ENCODE measurements at regions not wholly inside any gene's neighbourhood (a gene's known extent, or its start where the extent isn't known, plus 50 kb on each side); places are given as distances from the start of the nearest gene placed in this dataset.

- ATAC-seq: no peak
- TF ChIP-seq CSRNP3 (CRISPR knock-in tag; IDR thresholded peaks at IDR 0.05) (no peak), OSR1 (CRISPR knock-in tag; IDR thresholded peaks at IDR 0.05) (no peak), ZNF565 (CRISPR knock-in tag; conservative IDR thresholded peaks at IDR 0.05; ENCODE audit: low read depth) (no peak), RARB (CRISPR knock-in tag; IDR thresholded peaks at IDR 0.05) (no peak), ZC3H10 (CRISPR knock-in tag; IDR thresholded peaks at IDR 0.05) (no peak), ZFP30 (CRISPR knock-in tag; IDR thresholded peaks at IDR 0.05) (no peak), TCF4 (CRISPR knock-in tag; IDR thresholded peaks at IDR 0.05; ENCODE audit: borderline replicate concordance) (no peak)
Measured at GRCh38 chr21:15256996-15257395, 192.2 kb upstream of the NRIP1 start.

- TF ChIP-seq TCF4 (CRISPR knock-in tag; IDR thresholded peaks at IDR 0.05; ENCODE audit: borderline replicate concordance): no peak
- no peak for ATAC-seq
Measured at GRCh38 chr21:15257646-15258045, 192.8 kb upstream of the NRIP1 start.

DNA sequence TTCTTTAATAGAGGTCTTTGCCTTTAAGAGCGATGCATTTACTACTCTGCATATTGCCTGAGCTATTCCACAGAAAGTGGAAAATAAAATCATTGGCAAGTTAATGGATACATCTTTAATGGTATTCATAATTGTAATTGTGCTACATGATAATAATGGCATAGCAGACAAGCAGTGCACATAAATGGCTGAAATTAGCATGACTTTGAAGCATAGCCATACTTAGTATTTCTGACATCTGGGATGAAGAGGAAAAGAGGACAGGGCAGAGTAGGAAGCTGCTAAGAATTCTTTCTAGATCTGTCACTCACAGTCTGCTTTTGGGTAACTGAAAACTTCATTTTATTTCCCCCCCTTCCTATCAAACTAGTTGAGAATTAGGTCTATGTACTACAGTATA, 195.0 kb upstream of the NRIP1 start:
- no peak for ATAC-seq

GRCh38 chr21:15260604-15261003, 195.8 kb upstream of the NRIP1 start:
- no peak for TF ChIP-seq ZNF8 (CRISPR knock-in tag; IDR thresholded peaks at IDR 0.05)
- no peak for TF ChIP-seq ESRRG (CRISPR knock-in tag; IDR thresholded peaks at IDR 0.05)
- no peak for TF ChIP-seq SNAI2 (CRISPR knock-in tag; IDR thresholded peaks at IDR 0.05)
- TF ChIP-seq GLIS3 (CRISPR knock-in tag; IDR thresholded peaks at IDR 0.05): no peak
- TF ChIP-seq ZFP30 (CRISPR knock-in tag; IDR thresholded peaks at IDR 0.05): no peak
- TF ChIP-seq, protein P1, sequence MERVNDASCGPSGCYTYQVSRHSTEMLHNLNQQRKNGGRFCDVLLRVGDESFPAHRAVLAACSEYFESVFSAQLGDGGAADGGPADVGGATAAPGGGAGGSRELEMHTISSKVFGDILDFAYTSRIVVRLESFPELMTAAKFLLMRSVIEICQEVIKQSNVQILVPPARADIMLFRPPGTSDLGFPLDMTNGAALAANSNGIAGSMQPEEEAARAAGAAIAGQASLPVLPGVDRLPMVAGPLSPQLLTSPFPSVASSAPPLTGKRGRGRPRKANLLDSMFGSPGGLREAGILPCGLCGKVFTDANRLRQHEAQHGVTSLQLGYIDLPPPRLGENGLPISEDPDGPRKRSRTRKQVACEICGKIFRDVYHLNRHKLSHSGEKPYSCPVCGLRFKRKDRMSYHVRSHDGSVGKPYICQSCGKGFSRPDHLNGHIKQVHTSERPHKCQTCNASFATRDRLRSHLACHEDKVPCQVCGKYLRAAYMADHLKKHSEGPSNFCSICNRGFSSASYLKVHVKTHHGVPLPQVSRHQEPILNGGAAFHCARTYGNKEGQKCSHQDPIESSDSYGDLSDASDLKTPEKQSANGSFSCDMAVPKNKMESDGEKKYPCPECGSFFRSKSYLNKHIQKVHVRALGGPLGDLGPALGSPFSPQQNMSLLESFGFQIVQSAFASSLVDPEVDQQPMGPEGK (CRISPR knock-in tag; IDR thresholded peaks at IDR 0.05; ENCODE audit: borderline replicate concordance): no peak
- TF ChIP-seq, protein P2, sequence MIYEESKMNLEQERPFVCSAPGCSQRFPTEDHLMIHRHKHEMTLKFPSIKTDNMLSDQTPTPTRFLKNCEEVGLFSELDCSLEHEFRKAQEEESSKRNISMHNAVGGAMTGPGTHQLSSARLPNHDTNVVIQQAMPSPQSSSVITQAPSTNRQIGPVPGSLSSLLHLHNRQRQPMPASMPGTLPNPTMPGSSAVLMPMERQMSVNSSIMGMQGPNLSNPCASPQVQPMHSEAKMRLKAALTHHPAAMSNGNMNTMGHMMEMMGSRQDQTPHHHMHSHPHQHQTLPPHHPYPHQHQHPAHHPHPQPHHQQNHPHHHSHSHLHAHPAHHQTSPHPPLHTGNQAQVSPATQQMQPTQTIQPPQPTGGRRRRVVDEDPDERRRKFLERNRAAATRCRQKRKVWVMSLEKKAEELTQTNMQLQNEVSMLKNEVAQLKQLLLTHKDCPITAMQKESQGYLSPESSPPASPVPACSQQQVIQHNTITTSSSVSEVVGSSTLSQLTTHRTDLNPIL (CRISPR knock-in tag; IDR thresholded peaks at IDR 0.05; ENCODE audit: low read depth): no peak
- no peak for TF ChIP-seq TCF4 (CRISPR knock-in tag; IDR thresholded peaks at IDR 0.05; ENCODE audit: borderline replicate concordance)
- no peak for TF ChIP-seq RARB (CRISPR knock-in tag; IDR thresholded peaks at IDR 0.05)
- TF ChIP-seq CSRNP3 (CRISPR knock-in tag; IDR thresholded peaks at IDR 0.05): no peak
- no peak for ATAC-seq

More for the DNA sequence above, 195.0 kb upstream of the NRIP1 start:
- TF ChIP-seq OSR1 (CRISPR knock-in tag; IDR thresholded peaks at IDR 0.05): no peak
- no peak for TF ChIP-seq ZFP3 (CRISPR knock-in tag; IDR thresholded peaks at IDR 0.05)
- no peak for TF ChIP-seq RARB (CRISPR knock-in tag; IDR thresholded peaks at IDR 0.05)
- no peak for TF ChIP-seq ARNTL (CRISPR knock-in tag; IDR thresholded peaks at IDR 0.05; ENCODE audit: borderline replicate concordance, low read depth)
- no peak for TF ChIP-seq ZNF565 (CRISPR knock-in tag; conservative IDR thresholded peaks at IDR 0.05; ENCODE audit: low read depth)
- TF ChIP-seq ZNF70 (CRISPR knock-in tag; IDR thresholded peaks at IDR 0.05): no peak
- no peak for TF ChIP-seq CSRNP3 (CRISPR knock-in tag; IDR thresholded peaks at IDR 0.05)
- TF ChIP-seq PPARA (CRISPR knock-in tag; IDR thresholded peaks at IDR 0.05; ENCODE audit: borderline replicate concordance): no peak
- no peak for TF ChIP-seq CSDC2 (CRISPR knock-in tag; IDR thresholded peaks at IDR 0.05)
- TF ChIP-seq ZNF8 (CRISPR knock-in tag; IDR thresholded peaks at IDR 0.05): no peak
- TF ChIP-seq TCF4 (CRISPR knock-in tag; IDR thresholded peaks at IDR 0.05; ENCODE audit: borderline replicate concordance): no peak
- TF ChIP-seq BACH2 (CRISPR knock-in tag; IDR thresholded peaks at IDR 0.05; ENCODE audit: borderline replicate concordance): no peak
- no peak for TF ChIP-seq TOX (CRISPR knock-in tag; IDR thresholded peaks at IDR 0.05; ENCODE audit: borderline replicate concordance)
- TF ChIP-seq GLIS3 (CRISPR knock-in tag; IDR thresholded peaks at IDR 0.05): no peak
- no peak for TF ChIP-seq ESRRG (CRISPR knock-in tag; IDR thresholded peaks at IDR 0.05)
- TF ChIP-seq, protein P3, sequence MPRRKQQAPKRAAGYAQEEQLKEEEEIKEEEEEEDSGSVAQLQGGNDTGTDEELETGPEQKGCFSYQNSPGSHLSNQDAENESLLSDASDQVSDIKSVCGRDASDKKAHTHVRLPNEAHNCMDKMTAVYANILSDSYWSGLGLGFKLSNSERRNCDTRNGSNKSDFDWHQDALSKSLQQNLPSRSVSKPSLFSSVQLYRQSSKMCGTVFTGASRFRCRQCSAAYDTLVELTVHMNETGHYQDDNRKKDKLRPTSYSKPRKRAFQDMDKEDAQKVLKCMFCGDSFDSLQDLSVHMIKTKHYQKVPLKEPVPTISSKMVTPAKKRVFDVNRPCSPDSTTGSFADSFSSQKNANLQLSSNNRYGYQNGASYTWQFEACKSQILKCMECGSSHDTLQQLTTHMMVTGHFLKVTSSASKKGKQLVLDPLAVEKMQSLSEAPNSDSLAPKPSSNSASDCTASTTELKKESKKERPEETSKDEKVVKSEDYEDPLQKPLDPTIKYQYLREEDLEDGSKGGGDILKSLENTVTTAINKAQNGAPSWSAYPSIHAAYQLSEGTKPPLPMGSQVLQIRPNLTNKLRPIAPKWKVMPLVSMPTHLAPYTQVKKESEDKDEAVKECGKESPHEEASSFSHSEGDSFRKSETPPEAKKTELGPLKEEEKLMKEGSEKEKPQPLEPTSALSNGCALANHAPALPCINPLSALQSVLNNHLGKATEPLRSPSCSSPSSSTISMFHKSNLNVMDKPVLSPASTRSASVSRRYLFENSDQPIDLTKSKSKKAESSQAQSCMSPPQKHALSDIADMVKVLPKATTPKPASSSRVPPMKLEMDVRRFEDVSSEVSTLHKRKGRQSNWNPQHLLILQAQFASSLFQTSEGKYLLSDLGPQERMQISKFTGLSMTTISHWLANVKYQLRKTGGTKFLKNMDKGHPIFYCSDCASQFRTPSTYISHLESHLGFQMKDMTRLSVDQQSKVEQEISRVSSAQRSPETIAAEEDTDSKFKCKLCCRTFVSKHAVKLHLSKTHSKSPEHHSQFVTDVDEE (CRISPR knock-in tag; IDR thresholded peaks at IDR 0.05): no peak
- no peak for TF ChIP-seq ISL1 (CRISPR knock-in tag; IDR thresholded peaks at IDR 0.05)
- TF ChIP-seq, protein P4, sequence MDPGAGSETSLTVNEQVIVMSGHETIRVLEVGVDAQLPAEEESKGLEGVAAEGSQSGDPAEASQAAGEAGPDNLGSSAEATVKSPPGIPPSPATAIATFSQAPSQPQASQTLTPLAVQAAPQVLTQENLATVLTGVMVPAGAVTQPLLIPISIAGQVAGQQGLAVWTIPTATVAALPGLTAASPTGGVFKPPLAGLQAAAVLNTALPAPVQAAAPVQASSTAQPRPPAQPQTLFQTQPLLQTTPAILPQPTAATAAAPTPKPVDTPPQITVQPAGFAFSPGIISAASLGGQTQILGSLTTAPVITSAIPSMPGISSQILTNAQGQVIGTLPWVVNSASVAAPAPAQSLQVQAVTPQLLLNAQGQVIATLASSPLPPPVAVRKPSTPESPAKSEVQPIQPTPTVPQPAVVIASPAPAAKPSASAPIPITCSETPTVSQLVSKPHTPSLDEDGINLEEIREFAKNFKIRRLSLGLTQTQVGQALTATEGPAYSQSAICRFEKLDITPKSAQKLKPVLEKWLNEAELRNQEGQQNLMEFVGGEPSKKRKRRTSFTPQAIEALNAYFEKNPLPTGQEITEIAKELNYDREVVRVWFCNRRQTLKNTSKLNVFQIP (CRISPR knock-in tag; IDR thresholded peaks at IDR 0.05; ENCODE audit: borderline replicate concordance, low read depth): no peak

Data from SK-N-SH treated with all-trans-retinoic acid at 6 μM for 48 hours (cell line).